Small intestine (tissue), 7 donors: ENCODE measurements at regions not wholly inside any gene's neighbourhood (a gene's known extent, or its start where the extent isn't known, plus 50 kb on each side); places are given as distances from the start of the nearest gene placed in this dataset.

Experiments used
- DNase-seq, 2 donors: peaks; one replicate each; pipeline versions ENCODE4 v3.0.0 to v3.0.0-alpha.2; 2013
- FAIRE-seq: peaks from 2 replicates; lab custom pipeline; 2012; peaks lifted over from hg19 to GRCh38; lab: Jason Lieb, UNC
- H3K27ac ChIP-seq, 3 donors: one replicate each; pipeline ENCODE4 v1.5.1; 2013; ENCODE audit warnings: low read length in 2 of 3, mild to moderate bottlenecking in 2 of 3, control low read depth in 1 of 3, inconsistent platforms in 1 of 3, low read depth in 1 of 3, moderate library complexity in 1 of 3
- H3K27me3 ChIP-seq, 3 donors: one replicate each; pipeline ENCODE4 v1.6.1; 2013; ENCODE audit warnings: low read length in 3 of 3, inconsistent platforms in 1 of 3; ENCODE audit not compliant: control insufficient read depth in 3 of 3, insufficient read depth in 3 of 3
- H3K36me3 ChIP-seq, 3 donors: one replicate each; pipeline ENCODE4 v1.6.1; 2013; ENCODE audit warnings: low read length in 3 of 3, inconsistent platforms in 1 of 3, low read depth in 1 of 3, mild to moderate bottlenecking in 1 of 3, moderate library complexity in 1 of 3; ENCODE audit not compliant: control insufficient read depth in 3 of 3, insufficient read depth in 2 of 3
- H3K4me1 ChIP-seq, 3 donors: one replicate each; pipeline ENCODE4 v1.6.1; 2013; ENCODE audit warnings: low read length in 2 of 3, inconsistent platforms in 1 of 3, low read depth in 1 of 3, mild to moderate bottlenecking in 1 of 3, moderate library complexity in 1 of 3; ENCODE audit not compliant: control insufficient read depth in 3 of 3, insufficient read depth in 2 of 3
- H3K4me3 ChIP-seq, 3 donors: one replicate each; pipeline ENCODE4 v1.5.1; 2013; ENCODE audit warnings: low read length in 3 of 3, control low read depth in 1 of 3, inconsistent platforms in 1 of 3, low read depth in 1 of 3, mild to moderate bottlenecking in 1 of 3, moderate library complexity in 1 of 3
- H3K9me3 ChIP-seq, 2 donors: one replicate each; pipeline ENCODE4 v1.6.1; 2013; ENCODE audit warnings: low read depth in 1 of 2, low read length in 1 of 2; ENCODE audit not compliant: control insufficient read depth in 2 of 2, insufficient read depth in 1 of 2
- WGBS, 3 donors: extraction: QIAGEN DNeasy Blood & Tissue Kit; methylation state at CpG; one replicate each; pipeline ENCODE4 v1.1.7; 2013; 5-methylcytosine and 5-hydroxymethylcytosine counted together
- donor health status: healthy with polysubstance abuse.
- donor health status: control.
- donor health status: control.
- donor health status: Bipolar disorder and iron deficiency.
- donor health status: healthy.

DNA sequence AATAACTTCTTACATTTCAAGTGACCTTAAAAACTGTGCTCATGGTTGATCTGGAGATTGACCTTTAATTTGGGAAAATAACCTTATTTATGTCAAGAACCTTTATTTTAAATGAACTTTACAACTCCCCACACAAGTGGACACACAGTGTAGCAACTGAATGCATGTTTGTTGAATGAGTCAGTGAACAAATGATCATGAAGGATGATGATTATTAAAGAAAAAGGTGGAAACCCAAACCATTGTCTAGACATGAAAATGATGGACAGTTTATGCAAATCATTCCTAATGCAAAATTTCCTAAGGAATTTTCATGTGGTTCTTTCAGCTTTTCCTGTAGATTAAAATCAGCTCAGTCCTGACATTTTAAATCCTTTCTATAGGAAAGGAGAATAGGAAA, 439.8 kb upstream of the RUNX1 start:
- Histone ChIP-seq H3K27me3 (peaks cover 0 to 3% (median 0%) of the 10 kb centered on the region in 3 donors), H3K9me3 (no peaks in the 10 kb centered on the region), H3K27ac (no peak overlapping the region), H3K4me1 (no peaks in the 10 kb centered on the region), H3K36me3 (no peaks in the 10 kb centered on the region), H3K4me3 (no peak overlapping the region)
- DNase-seq (no peak), FAIRE-seq (no peak)

DNA sequence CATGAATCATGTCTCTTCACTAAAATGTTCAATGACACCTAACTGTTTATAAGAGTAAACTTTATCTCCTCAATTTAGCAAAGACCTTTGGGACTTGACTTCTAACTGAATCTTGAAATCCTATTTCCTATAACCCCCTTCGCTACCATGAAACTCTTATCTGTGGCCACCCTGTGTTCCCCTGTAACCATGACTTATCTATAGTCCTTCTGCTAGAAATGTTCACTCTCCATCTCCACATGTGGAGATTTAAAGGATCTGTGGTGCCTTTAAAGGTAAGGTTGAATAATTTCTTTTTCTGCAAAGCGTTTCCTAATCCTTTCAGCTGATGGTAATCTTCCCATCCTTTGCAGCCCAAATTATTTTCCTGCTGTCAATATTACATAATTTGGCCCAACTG, 436.3 kb upstream of the RUNX1 start:
- Histone ChIP-seq H3K9me3 (no peaks in the 10 kb centered on the region), H3K4me1 (no peaks in the 10 kb centered on the region), H3K36me3 (no peaks in the 10 kb centered on the region), H3K27ac (no peak overlapping the region), H3K27me3 (no peaks in the 10 kb centered on the region), H3K4me3 (no peak overlapping the region)
- FAIRE-seq: no peak
- 83 to 93% (median 90%) methylated on average over 2 of the region's 2 CpGs for WGBS, 3 donors
- DNase-seq: no peak

DNA sequence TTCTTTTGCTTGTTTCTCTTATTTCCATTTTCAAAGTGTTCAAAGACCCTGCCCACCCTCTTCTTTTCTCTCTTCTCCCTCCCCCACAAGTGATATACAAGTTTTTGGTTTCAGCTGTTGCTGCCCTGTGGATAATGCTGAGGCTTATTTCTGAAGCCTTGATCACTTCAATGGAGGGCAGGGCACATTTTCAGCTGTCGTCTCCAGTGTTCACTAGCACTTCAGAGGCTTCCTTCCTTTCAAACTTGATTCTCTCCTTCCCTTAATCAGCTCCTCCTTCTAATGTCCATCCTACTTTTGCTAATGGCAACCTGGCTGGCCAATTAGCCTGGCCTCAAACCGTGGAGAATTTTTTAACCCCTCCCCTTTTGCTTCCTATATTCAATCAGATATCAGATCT, 435.7 kb upstream of the RUNX1 start:
- FAIRE-seq (no peak), DNase-seq (no peak)
- Histone ChIP-seq H3K27ac (no peak overlapping the region), H3K36me3 (no peaks in the 10 kb centered on the region), H3K9me3 (no peaks in the 10 kb centered on the region), H3K27me3 (no peaks in the 10 kb centered on the region), H3K4me1 (no peaks in the 10 kb centered on the region), H3K4me3 (no peak overlapping the region)
- 52 to 63% (median 61%) methylated on average over 2 of the region's 2 CpGs for WGBS, 3 donors

DNA sequence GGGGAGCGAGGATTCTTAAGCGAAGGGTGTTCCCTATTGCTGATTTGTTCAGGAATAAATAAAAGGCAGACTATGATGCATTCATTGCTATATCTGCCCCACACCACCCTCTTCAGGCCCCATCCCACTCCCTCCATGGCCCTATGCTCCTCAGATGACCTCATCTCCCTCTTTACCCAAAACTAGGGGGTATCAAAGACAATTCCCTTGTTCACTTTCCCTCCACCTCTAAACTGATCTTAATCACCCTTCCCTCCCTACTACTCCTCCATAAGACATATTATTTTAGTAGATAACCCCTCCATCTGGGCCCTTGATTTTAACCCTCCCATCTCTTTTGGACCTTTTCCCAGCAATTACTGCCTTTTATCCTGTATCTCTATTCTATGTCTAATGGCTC, 434.9 kb upstream of the RUNX1 start:
- 93 to 98% (median 98%) methylated on average over 2 of the region's 2 CpGs for WGBS, 3 donors
- Histone ChIP-seq H3K4me1 (no peaks in the 10 kb centered on the region), H3K9me3 (no peaks in the 10 kb centered on the region), H3K4me3 (no peak overlapping the region), H3K27ac (no peak overlapping the region), H3K27me3 (no peaks in the 10 kb centered on the region), H3K36me3 (no peaks in the 10 kb centered on the region)
- DNase-seq: no peak
- no peak for FAIRE-seq

DNA sequence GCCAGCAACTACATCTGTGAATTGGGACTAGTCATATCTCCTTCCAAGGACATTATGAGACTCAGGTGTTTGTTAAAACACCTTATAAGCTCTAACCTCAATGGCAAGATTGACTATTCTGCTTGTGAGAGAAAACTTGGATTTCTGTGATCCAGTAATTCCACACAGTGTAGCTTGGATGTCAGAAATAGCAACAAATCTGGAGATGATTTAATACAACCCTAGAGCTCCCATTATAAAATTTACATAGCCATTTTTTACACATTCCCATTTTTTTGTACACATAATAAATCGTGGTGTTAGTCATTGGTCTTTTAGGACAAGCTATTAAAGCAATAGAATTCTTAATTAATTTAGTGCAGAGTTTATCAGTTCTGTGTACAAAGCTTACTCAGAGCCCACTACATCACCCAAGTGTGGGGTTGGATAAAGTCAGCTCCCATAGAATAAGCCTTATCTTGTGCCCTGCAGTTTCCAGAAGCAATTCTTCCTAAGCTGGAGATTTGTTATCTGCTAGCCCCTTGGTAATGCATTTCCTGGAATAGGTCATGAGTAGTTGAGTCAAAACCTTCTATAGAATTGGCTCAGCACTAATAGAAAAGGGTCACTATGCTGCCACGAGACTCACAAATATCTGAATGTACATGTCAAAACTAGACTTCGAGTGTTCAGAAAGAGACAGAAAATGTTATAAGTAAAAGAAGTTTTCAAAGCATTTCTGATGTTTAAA, 434.0 kb upstream of the RUNX1 start:
- no peaks in the 10 kb centered on the region for H3K4me1 ChIP-seq
- no peak for DNase-seq
- H3K27ac ChIP-seq: no peak overlapping the region
- H3K9me3 ChIP-seq: no peaks in the 10 kb centered on the region
- H3K4me3 ChIP-seq: no peak overlapping the region
- no peak for FAIRE-seq
- 45 to 57% (median 46%) methylated on average over 3 of the region's 3 CpGs for WGBS, 3 donors
- H3K27me3 ChIP-seq: no peaks in the 10 kb centered on the region
- no peaks in the 10 kb centered on the region for H3K36me3 ChIP-seq

DNA sequence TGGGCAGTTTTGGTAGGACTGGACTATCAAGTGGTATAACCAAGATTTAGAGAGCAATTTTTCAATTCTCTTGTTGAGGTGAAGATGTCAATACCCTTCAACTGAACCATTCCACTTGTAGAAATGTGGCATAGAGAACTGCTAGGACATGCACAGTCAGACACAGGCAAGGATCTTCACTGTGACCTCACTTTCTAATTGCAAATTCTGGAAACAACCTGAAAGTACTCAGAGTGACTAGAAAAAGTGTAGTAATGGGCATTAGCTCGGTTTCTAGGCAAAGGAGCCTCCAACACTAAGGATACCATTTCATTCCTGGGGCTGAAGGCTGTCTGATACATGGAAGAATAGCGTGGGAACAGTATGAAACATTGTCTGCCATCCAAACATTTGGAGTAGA, 433.0 kb upstream of the RUNX1 start:
- no peaks in the 10 kb centered on the region for H3K4me1 ChIP-seq
- H3K4me3 ChIP-seq: no peak overlapping the region
- 75 to 79% (median 78%) methylated on average over 2 of the region's 2 CpGs for WGBS, 3 donors
- DNase-seq (no peak), FAIRE-seq (no peak)
- H3K27ac ChIP-seq: no peak overlapping the region
- no peaks in the 10 kb centered on the region for H3K9me3 ChIP-seq
- no peaks in the 10 kb centered on the region for H3K36me3 ChIP-seq
- no peaks in the 10 kb centered on the region for H3K27me3 ChIP-seq

DNA sequence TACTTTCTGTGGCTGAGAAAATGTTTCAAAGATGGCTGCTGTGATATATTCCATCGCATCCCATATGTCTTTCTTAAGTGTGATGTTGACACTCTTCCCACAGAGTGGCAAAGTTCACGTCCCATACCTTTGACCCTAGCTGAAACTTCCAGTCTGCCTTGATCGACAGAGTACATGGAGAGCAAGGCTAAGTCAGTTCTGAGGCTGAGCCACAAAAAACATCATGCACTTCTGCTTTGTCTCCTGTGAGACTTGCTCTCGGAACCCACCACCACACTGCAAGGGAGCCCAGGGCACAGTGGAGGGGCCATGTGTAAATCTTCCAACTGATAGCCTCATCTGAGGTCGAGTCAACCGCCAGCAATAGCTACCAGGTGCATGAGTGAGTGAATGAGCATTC, 431.9 kb upstream of the RUNX1 start:
- FAIRE-seq: no peak
- 68 to 86% (median 76%) methylated on average over 6 of the region's 6 CpGs for WGBS, 3 donors

DNA sequence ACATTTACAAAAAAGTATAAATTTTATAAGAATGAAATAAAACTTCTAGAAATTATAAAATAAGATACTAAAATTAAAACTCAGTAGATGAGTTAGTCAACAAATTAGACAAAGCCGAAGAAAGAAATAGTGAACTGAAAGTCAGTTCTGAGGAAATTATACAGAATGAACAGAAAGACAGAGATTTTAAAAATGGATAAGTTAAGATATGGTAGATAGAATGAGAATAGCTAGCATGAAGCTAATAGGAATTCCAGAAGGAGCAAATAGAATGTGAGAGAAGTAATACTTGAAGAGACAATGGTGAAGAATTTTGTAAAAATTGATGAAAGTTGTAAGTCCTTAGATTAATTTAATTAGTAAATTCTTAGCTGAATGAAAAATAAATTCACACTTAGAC, 430.4 kb upstream of the RUNX1 start:
- no peaks in the 10 kb centered on the region for H3K4me1 ChIP-seq
- no peak overlapping the region for H3K27ac ChIP-seq
- no peaks in the 10 kb centered on the region for H3K36me3 ChIP-seq
- H3K4me3 ChIP-seq: no peak overlapping the region
- no peaks in the 10 kb centered on the region for H3K27me3 ChIP-seq
- WGBS, 3 donors: 84 to 96% (median 96%) methylated on average over 1 of the region's 1 CpG
- H3K9me3 ChIP-seq: no peaks in the 10 kb centered on the region
- FAIRE-seq (no peak), DNase-seq (no peak)

More for the DNA sequence above, 431.9 kb upstream of the RUNX1 start:
- Histone ChIP-seq H3K27me3 (no peaks in the 10 kb centered on the region), H3K9me3 (no peaks in the 10 kb centered on the region), H3K27ac (no peak overlapping the region), H3K4me1 (no peaks in the 10 kb centered on the region), H3K36me3 (no peaks in the 10 kb centered on the region), H3K4me3 (no peak overlapping the region)
- DNase-seq: peak in 1 of 2 donors; percentile 25

DNA sequence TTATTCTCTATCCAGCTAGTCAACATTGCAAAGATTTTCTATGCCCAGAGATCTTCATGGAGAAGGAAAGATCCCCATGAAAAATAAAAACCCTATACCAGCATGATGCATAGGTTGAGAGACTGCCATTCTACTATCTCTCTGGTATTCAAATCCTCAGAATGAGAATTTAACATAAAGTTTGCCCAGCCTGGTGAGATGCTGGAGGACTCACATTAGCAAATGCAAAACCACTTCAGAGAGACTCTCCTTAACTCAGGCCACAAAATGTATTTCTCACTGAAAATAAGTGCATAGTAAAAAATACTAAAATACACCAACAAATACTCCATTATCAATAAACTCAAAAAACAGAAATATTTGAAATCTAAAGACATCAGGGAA, 430.0 kb upstream of the RUNX1 start:
- no peaks in the 10 kb centered on the region for H3K9me3 ChIP-seq
- FAIRE-seq (no peak), DNase-seq (no peak)
- H3K4me1 ChIP-seq: no peaks in the 10 kb centered on the region
- no peaks in the 10 kb centered on the region for H3K27me3 ChIP-seq
- no peak overlapping the region for H3K4me3 ChIP-seq
- H3K36me3 ChIP-seq: no peaks in the 10 kb centered on the region
- peak overlapping the region in 1 of 3 donors; percentile 33 for H3K27ac ChIP-seq
